ENCODE measurements at regions not wholly inside any gene's neighbourhood (a gene's known extent, or its start where the extent isn't known, plus 50 kb on each side); places are given as distances from the start of the nearest gene placed in this dataset.
A peak's percentile ranks its signal among the peaks of the same experiment; 100 is the strongest.

- no peak for DNase-seq
These were observed 447.6 kb downstream of the TOX3 start for GRCh38 chr16:52099382-52099781.

DNA sequence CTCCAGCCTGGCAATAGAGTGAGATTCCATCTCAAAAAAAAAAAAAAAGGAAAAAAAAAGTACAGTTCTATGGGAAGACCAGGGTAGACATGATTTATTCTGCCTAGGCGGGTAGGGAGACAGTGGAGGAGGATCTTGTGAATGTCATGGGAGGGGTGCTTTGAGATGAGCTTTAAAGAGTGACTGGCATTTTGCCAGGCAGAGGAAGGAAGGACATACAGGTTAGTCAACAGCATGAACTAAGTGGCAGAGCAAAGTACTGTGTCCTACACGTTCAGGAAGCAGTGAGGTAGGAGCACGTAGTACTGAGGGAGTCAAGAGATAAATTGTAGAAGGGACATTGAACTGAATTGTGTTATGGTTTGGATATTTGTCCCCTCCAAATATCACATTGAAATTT, 451.5 kb downstream of the TOX3 start:
- DNase-seq, result no peak

- DNase-seq, result no peak
These were observed 454.8 kb downstream of the TOX3 start for GRCh38 chr16:52092126-52092525.

DNA sequence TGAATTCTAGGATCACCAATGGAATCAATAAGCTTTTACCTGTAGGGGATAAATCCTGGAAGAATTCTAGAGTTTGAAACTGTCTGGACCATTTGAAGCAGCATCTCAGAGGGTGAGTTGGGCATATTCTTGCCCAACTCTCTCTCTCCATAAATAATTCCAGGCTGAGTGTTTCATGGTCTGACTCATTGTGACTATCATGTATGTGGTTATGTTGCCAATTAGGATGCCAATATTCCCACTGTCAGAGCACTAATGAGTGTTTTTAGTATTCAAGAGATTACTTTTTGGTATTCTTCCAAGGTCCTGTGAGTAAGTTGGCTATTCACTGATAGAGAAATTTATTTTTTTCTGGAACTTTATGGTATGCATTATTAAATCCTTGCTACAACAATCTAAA, 456.9 kb downstream of the TOX3 start:
- DNase-seq, result no peak

DNA sequence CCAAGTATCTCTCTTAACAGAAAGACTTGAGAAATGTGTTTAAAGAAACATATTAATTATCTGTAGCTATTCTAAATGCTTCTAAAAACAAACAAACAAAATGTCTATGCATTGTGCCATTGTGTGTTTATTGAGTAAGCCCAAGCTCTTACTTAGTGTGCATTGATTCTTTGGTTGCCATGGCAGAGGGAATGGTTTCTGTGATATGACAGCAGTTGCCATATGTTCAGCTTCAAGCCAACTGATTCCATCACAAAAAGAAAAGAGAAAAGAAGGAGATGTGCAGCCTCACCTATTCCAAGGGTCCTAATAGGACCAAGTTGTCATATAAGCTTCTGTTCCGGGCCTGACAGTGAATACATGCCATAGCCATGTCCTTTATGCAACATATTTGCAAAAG, 457.5 kb downstream of the TOX3 start:
- no peak for DNase-seq

GRCh38 chr16:52086901-52087300, 460.0 kb downstream of the TOX3 start:
- no peak for DNase-seq

DNA sequence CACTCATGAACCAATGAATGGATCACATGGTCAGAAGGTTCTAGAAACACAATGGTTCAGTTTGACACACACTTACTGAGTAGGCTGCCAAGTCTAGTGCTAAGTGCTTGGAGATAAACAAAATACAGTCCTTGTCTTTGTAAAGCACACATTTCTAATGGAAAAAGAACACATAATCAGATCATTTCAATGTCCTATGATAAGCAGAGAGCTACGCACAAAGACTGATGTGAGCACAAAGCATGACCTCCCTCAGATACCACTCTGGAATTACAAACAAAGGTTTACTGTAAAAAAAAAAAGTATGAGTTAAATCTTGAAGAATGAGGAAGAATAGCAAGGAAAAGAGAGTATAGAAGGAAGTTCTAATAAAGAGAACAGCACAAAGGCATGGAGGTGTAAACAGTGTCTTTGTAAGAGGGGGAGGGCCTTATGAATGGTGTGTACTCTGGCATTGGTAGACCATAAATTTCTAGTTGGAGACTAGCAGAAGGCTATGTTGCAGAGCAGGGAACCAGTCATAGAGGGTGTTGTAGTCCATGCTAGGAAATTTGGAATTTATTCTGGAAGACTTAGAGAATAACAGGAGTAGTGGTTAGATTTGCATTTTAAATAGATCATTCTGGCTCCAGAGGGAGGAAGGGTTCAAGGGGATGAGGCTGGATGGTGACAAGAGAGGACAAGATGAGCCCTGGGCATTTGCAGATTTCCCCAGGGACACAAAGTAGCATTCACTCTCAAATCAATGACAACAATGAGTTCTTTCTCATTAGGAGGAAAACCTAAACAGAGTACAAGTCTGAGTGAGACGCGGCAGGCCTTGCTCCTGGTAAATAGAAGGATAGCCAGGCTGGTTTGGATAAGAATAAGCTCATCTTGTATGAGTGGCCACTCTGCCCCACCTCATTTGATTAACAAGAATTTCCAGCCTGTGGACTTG, 468.0 kb downstream of the TOX3 start:
- no peak for DNase-seq

DNA sequence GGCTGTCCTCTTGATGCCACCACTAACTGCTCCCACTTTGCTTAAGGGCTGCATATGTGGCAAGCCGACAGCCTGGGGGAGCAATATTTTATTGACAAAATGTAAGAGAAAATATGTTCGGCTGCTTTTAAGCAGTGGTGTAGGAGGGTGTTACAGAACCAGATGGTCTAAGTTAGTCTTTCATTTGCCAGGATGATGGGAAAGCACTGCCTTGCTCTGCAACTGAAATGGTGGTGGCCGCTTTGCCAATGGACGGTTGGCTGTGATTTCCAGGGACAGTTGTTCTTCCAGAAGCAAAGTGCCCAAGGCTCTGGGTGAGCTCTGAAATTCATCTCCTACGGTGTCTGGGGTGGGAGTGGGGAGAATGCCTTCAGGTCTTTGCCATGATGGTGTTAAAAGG, 469.3 kb downstream of the TOX3 start:
- no peak for DNase-seq

GRCh38 chr16:52076801-52077201, 470.1 kb downstream of the TOX3 start:
- no peak for DNase-seq

GRCh38 chr16:52076332-52076731, 470.6 kb downstream of the TOX3 start:
- no peak for DNase-seq

GRCh38 chr16:52074133-52074532, 472.8 kb downstream of the TOX3 start:
- no peak for DNase-seq

- no peak for DNase-seq
These were observed 473.9 kb downstream of the TOX3 start for GRCh38 chr16:52073024-52073423.

DNA sequence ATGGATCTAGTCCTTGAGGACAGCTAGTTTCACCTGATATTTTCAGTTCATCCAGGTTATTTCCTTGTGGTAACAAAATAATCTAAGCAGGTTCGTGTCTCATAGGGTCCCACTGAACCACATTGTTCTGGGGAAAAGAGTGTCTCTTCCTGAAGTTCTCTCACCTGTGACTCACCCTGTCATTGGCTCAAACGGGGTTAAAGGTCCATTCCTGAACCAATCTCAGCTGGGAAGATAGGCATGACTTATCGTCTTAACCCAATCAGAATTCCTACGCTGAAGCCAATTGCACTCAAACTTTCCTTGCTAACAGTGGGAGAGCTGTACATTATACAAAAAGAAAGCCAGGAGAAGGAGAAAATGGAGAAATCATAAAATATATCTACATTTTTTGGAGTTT, 475.8 kb downstream of the TOX3 start:
- no peak for DNase-seq

- no peak for DNase-seq
These were observed 476.4 kb downstream of the TOX3 start for GRCh38 chr16:52070341-52071057.

DNA sequence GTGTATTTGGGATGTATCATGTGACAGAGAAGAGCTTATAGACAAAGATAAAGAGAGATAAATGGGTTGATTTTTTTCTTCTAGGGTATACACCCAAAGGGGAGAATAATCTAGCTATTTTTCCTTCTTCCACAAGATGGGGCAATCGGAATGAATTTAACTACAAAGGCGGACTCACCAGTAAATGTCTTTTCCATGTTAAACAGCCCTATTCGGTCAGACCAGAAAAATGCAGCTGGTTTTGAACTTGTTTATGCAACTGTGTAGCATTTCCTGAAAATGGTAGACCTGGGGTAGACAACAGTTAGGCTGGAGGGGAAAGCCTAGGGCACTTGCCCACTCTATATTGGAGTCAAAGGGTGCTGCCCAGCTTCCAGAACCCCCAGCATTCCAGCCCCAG, 477.1 kb downstream of the TOX3 start:
- no peak for DNase-seq

DNA sequence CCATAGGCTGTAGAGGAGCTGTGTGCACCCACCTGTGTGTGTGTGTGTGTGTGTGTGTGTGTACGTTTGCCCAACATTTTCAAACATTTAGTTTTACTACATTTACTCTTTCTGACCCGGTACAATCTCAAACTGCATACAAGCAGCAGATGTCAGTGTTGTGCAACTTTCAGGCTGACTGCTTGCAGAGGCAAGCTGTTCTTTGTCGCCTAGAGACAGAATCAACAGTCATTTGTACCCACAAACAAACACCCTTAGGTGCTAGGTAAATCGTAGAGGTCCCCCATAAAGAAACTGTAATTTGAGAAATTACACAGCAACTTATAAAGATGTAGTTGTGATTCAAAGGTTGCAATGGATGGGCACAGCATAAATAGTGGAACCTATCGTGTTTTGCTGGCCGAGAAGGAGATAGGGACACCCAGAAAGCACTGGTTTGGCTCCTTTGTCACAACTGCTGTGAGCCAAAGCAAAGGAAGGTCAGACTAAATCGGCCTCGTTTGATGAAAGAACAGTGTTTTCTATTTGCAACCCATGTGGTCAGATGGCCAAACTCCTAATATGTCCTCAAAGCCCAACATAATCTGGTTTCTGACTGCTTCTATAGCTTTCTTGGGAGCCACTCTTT, 478.4 kb downstream of the TOX3 start:
- peak; percentile 28 for DNase-seq

DNA sequence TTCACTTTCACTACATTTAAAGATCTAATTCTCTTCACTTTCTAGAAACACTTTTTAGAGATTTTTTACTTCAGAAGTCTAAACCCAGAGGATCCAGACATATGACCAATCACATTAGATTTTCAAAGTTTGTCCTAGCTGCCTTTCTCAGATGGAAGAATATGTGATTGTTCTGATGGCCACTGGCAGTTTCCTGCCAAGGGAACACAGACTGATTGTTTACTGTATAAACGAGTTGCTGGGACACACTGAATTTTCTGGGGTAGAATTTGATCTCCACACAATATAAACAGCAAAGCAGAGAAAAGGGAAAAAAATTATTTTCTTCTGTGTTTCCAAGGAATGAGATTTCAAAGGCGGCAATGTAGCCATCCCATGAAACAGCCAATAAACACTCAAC, 480.0 kb downstream of the TOX3 start:
- no peak for DNase-seq

GRCh38 chr16:52056259-52056658, 490.7 kb downstream of the TOX3 start:
- no peak for DNase-seq

- no peak for DNase-seq
These were observed 491.6 kb downstream of the TOX3 start for GRCh38 chr16:52055381-52055780.

- no peak for DNase-seq
These were observed 492.6 kb downstream of the TOX3 start for GRCh38 chr16:52054326-52054725.

- DNase-seq, result no peak
These were observed 494.1 kb downstream of the TOX3 start for GRCh38 chr16:52052818-52053217.

DNA sequence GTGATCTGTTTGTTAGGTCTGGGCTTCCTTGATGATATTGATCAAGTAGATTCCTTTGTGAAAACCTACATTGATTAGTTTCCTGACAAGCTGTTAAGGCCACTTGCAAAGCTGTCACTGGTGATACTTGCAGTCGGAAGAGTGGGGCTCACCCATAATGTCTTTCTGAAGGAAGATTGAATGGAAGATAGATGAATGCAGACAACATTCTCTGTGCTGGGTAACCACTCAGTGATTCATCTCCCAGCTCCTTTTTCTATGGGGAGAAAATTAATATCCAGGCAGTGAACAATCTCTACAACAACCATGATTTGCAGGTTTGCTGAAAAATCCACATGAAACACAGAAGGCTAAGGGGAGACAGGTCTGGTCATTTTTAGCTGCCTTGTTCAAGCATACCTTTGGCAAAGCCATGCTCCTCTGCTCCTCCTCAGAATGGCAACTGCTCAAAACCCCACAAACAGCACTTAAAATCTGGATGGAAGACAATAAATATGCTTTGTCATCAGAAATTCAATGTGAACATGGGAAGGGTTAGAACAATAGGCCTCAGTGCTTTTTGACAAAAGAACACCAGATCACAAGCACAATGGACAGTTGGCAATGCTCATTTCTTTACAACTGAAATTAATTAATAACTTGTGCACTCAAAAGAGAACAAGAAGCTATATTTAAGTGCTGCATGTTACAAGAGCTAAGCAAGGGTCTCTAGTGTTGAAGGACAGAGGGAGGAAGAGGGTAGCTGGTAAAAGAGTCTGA, 495.4 kb downstream of the TOX3 start:
- DNase-seq, result no peak

GRCh38 chr16:52050418-52050817, 496.5 kb downstream of the TOX3 start:
- no peak for DNase-seq

Data from NCI-H1436 treated with DMSO at 0.1 percent for 48 hours (cell line).